Loucy (cell line): ENCODE measurements at regions not wholly inside any gene's neighbourhood (a gene's known extent, or its start where the extent isn't known, plus 50 kb on each side); places are given as distances from the start of the nearest gene placed in this dataset.
"Not testable (repeated sequence)": the region's sequence is repeated elsewhere in the genome, so short reads cannot be mapped to it uniquely, and the experiment has no call there.

Experiments used
- H2AFZ ChIP-seq: fragments of 200-600 bp; sonication (generic); 2 replicates; pipeline ENCODE4 v1.6.0; 2016; ENCODE audit warnings: antibody characterized with exemption, mild to moderate bottlenecking, low read length, moderate library complexity
- H3F3A ChIP-seq: fragments of 200-600 bp; 2 replicates; pipeline ENCODE4 v1.6.0; 2016; ENCODE audit warnings: antibody characterized with exemption, low read depth, mild to moderate bottlenecking
- H3K27me3 ChIP-seq: fragments of 200-600 bp; sonication (generic); 2 replicates; pipeline ENCODE4 v1.6.1; 2014; ENCODE audit warnings: low read length, mild to moderate bottlenecking; ENCODE audit not compliant: insufficient read depth, poor library complexity, severe bottlenecking
- H3K36me3 ChIP-seq: fragments of 200-600 bp; sonication (generic); 2 replicates; pipeline ENCODE4 v1.6.1; 2016; ENCODE audit warnings: low read length; ENCODE audit not compliant: insufficient read depth
- H3K4me1 ChIP-seq: fragments of 200-600 bp; sonication (generic); 2 replicates; pipeline ENCODE4 v1.5.1; 2014; ENCODE audit warnings: low read length, mild to moderate bottlenecking; ENCODE audit not compliant: insufficient read depth, poor library complexity, severe bottlenecking
- H3K4me2 ChIP-seq: fragments of 200-600 bp; sonication (generic); 2 replicates; pipeline ENCODE4 v1.6.0; 2014; ENCODE audit warnings: antibody characterized with exemption, low read length, low read depth, mild to moderate bottlenecking; ENCODE audit not compliant: poor library complexity, severe bottlenecking
- H3K4me3 ChIP-seq: fragments of 200-600 bp; sonication (generic); 2 replicates; pipeline ENCODE4 v1.5.1; 2014; ENCODE audit warnings: low read length, mild to moderate bottlenecking, mixed read lengths; ENCODE audit not compliant: poor library complexity, severe bottlenecking
- H3K79me2 ChIP-seq: fragments of 200-600 bp; sonication (generic); 2 replicates; pipeline ENCODE4 v1.6.1; 2014; ENCODE audit warnings: low read length; ENCODE audit not compliant: insufficient read depth
- H3K9ac ChIP-seq: fragments of 200-600 bp; sonication (generic); 2 replicates; pipeline ENCODE4 v1.6.0; 2014; ENCODE audit warnings: mild to moderate bottlenecking, low read depth, low read length, moderate library complexity; ENCODE audit not compliant: poor library complexity, severe bottlenecking
- H3K9me2 ChIP-seq: fragments of 200-600 bp; sonication (generic); replicated peaks from 2 replicates; pipeline ENCODE4 v1.6.1; 2016; ENCODE audit warnings: low read depth, low read length, mixed read lengths
- H3K9me3 ChIP-seq: fragments of 200-600 bp; sonication (generic); 2 replicates; pipeline ENCODE4 v1.6.1; 2014; ENCODE audit warnings: mild to moderate bottlenecking, antibody characterized with exemption, low read length, low read depth; ENCODE audit not compliant: insufficient read depth
- H4K20me1 ChIP-seq: fragments of 200-600 bp; sonication (generic); 2 replicates; pipeline ENCODE4 v1.6.0; 2014; ENCODE audit warnings: antibody characterized with exemption, low read length, mild to moderate bottlenecking; ENCODE audit not compliant: insufficient read depth, poor library complexity, severe bottlenecking

- H3K27me3 ChIP-seq, H4K20me1 ChIP-seq, H2AFZ ChIP-seq, H3K4me1 ChIP-seq, H3K9me3 ChIP-seq, H3K9me2 ChIP-seq, H3K36me3 ChIP-seq, H3K9ac ChIP-seq, H3F3A ChIP-seq, H3K79me2 ChIP-seq, H3K4me2 ChIP-seq, H3K4me3 ChIP-seq: not testable (repeated sequence)
Observed at GRCh38 chr1:146556405-146556804, 327.6 kb upstream of the NOTCH2NLA start.

GRCh38 chr1:146552414-146552813, 323.6 kb upstream of the NOTCH2NLA start:
- not testable (repeated sequence) for H3K79me2 ChIP-seq, H3K4me3 ChIP-seq, H4K20me1 ChIP-seq, H3K9me3 ChIP-seq, H2AFZ ChIP-seq, H3K27me3 ChIP-seq, H3K4me2 ChIP-seq, H3K36me3 ChIP-seq, H3F3A ChIP-seq, H3K4me1 ChIP-seq, H3K9me2 ChIP-seq, H3K9ac ChIP-seq

- not testable (repeated sequence) for H2AFZ ChIP-seq, H3K4me3 ChIP-seq, H3K9ac ChIP-seq, H3K9me3 ChIP-seq, H3K4me1 ChIP-seq, H3F3A ChIP-seq, H3K27me3 ChIP-seq, H3K79me2 ChIP-seq, H3K4me2 ChIP-seq, H3K9me2 ChIP-seq, H3K36me3 ChIP-seq, H4K20me1 ChIP-seq
Observed at GRCh38 chr1:146548684-146549083, 319.9 kb upstream of the NOTCH2NLA start.

GRCh38 chr1:146546189-146546588, 317.4 kb upstream of the NOTCH2NLA start:
- H3K4me3 ChIP-seq, H3K9ac ChIP-seq, H3K9me3 ChIP-seq, H2AFZ ChIP-seq, H3F3A ChIP-seq, H3K9me2 ChIP-seq, H3K27me3 ChIP-seq, H3K79me2 ChIP-seq, H3K4me1 ChIP-seq, H3K36me3 ChIP-seq, H3K4me2 ChIP-seq, H4K20me1 ChIP-seq: not testable (repeated sequence)

- H3F3A ChIP-seq, H3K4me2 ChIP-seq, H3K36me3 ChIP-seq: not testable (repeated sequence)
Observed at GRCh38 chr1:146537775-146538373, 309.1 kb upstream of the NOTCH2NLA start.

GRCh38 chr1:146536028-146536427, 307.2 kb upstream of the NOTCH2NLA start:
- H4K20me1 ChIP-seq, H3K27me3 ChIP-seq, H3K9me3 ChIP-seq, H3K36me3 ChIP-seq, H3K4me1 ChIP-seq, H3K9ac ChIP-seq, H3K79me2 ChIP-seq, H3F3A ChIP-seq, H2AFZ ChIP-seq, H3K9me2 ChIP-seq, H3K4me2 ChIP-seq, H3K4me3 ChIP-seq: not testable (repeated sequence)

More at GRCh38 chr1:146537775-146538373, 309.1 kb upstream of the NOTCH2NLA start:
- H2AFZ ChIP-seq, H3K4me1 ChIP-seq, H3K9ac ChIP-seq, H3K79me2 ChIP-seq, H3K27me3 ChIP-seq, H3K9me2 ChIP-seq, H3K4me3 ChIP-seq, H4K20me1 ChIP-seq, H3K9me3 ChIP-seq: not testable (repeated sequence)

GRCh38 chr1:146535575-146535974, 306.8 kb upstream of the NOTCH2NLA start:
- not testable (repeated sequence) for H3K4me2 ChIP-seq, H3K4me1 ChIP-seq, H3K9me3 ChIP-seq, H3K27me3 ChIP-seq, H3K9ac ChIP-seq, H3F3A ChIP-seq, H3K79me2 ChIP-seq, H3K36me3 ChIP-seq, H2AFZ ChIP-seq, H3K4me3 ChIP-seq, H4K20me1 ChIP-seq, H3K9me2 ChIP-seq

- H3K36me3 ChIP-seq, H3K79me2 ChIP-seq, H3K4me2 ChIP-seq, H3K9me3 ChIP-seq, H3K9me2 ChIP-seq, H3K27me3 ChIP-seq, H2AFZ ChIP-seq, H3K9ac ChIP-seq, H4K20me1 ChIP-seq, H3K4me3 ChIP-seq, H3F3A ChIP-seq, H3K4me1 ChIP-seq: not testable (repeated sequence)
Observed at GRCh38 chr1:146530958-146531357, 302.1 kb upstream of the NOTCH2NLA start.
